ENCODE measurements at regions not wholly inside any gene's neighbourhood (a gene's known extent, or its start where the extent isn't known, plus 50 kb on each side); places are given as distances from the start of the nearest gene placed in this dataset.

- no peaks in the 10 kb centered on the region for H3K36me3 ChIP-seq (ENCODE audit: low read depth)
- H3K4me3 ChIP-seq = no peak overlapping the region
- H3K9me3 ChIP-seq = peaks cover 2% of the 10 kb centered on the region
- ATAC-seq (no peak), DNase-seq (no peak)
- intact Hi-C loops (cut with DNase I, micrococcal nuclease) = no loop called here
- no peaks in the 10 kb centered on the region for H3K4me1 ChIP-seq (ENCODE audit: low read depth)
- TF ChIP-seq CTCF (IDR thresholded peaks at IDR 0.05) = no peak
These were observed 91.6 kb upstream of the CHODL start for GRCh38 chr21:18153063-18153462.

- intact Hi-C loops (cut with DNase I, micrococcal nuclease) = no loop called here
- no peak overlapping the region for H3K4me3 ChIP-seq
- ATAC-seq (no peak), DNase-seq (no peak)
- H3K4me1 ChIP-seq (ENCODE audit: low read depth) = no peaks in the 10 kb centered on the region
- peaks cover 2% of the 10 kb centered on the region for H3K9me3 ChIP-seq
- H3K36me3 ChIP-seq (ENCODE audit: low read depth) = no peaks in the 10 kb centered on the region
- no peak for TF ChIP-seq CTCF (IDR thresholded peaks at IDR 0.05)
These were observed 92.3 kb upstream of the CHODL start for GRCh38 chr21:18152371-18152770.

DNA sequence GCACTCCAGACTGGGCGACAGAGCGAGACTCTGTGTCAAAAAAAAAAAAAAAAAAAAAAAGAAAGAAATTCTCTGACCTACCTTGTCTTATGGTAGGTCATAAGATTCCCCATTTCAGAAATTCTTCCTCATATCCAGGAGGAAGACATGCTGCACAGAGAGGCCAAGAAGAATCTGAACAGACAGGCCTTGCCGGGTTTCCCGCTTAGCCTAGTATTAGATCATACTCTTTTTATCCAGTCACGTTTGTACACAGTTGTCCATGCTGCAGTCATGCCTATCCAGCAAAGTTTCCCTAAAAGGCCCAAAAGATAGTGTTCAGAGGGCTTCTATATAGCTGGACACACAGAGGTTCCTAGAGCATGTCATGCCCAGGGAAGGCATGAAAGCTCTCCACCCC is 93.6 kb upstream of the CHODL start:
- DNase-seq = no peak
- Histone ChIP-seq H3K4me3 (no peak overlapping the region), H3K36me3 (ENCODE audit: low read depth) (no peaks in the 10 kb centered on the region), H3K9me3 (peaks cover 2% of the 10 kb centered on the region), H3K4me1 (ENCODE audit: low read depth) (no peaks in the 10 kb centered on the region)
- TF ChIP-seq CTCF (IDR thresholded peaks at IDR 0.05) = no peak
- no peak for ATAC-seq
- intact Hi-C loops (cut with DNase I, micrococcal nuclease) = no loop called here

- peaks cover 7% of the 10 kb centered on the region for H3K9me3 ChIP-seq
- ATAC-seq (no peak), DNase-seq (no peak)
- no peak for TF ChIP-seq CTCF (IDR thresholded peaks at IDR 0.05)
- H3K36me3 ChIP-seq (ENCODE audit: low read depth) = no peaks in the 10 kb centered on the region
- H3K4me3 ChIP-seq = no peak overlapping the region
- intact Hi-C loops (cut with DNase I, micrococcal nuclease) = no loop called here
- no peaks in the 10 kb centered on the region for H3K4me1 ChIP-seq (ENCODE audit: low read depth)
These were observed 96.2 kb upstream of the CHODL start for GRCh38 chr21:18148401-18148800.

DNA sequence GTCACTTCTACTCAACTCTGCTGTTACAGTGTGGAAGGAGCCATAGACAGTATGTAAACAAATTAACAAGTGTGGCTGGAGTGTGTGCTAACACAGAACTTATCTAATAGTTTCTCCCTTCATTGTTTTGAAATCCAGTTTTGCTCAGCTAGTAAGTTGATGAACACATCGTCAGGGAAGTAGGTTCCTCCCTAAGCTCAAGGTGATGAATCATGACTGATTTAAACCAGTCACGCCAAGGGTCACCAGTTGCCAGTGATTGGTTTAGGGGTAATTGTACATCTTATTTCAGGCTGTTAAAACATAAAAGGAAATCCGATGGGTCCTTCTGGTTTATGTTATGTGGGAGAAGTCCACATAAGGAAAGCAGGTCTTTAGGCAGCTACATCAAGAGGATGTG is 97.0 kb upstream of the CHODL start:
- Histone ChIP-seq H3K4me3 (no peak overlapping the region), H3K36me3 (ENCODE audit: low read depth) (no peaks in the 10 kb centered on the region), H3K4me1 (ENCODE audit: low read depth) (no peaks in the 10 kb centered on the region), H3K9me3 (peaks cover 7% of the 10 kb centered on the region)
- TF ChIP-seq CTCF (IDR thresholded peaks at IDR 0.05) = no peak
- intact Hi-C loops (cut with DNase I, micrococcal nuclease) = no loop called here
- DNase-seq (no peak), ATAC-seq (no peak)

GRCh38 chr21:18146820-18147219 is 97.8 kb upstream of the CHODL start:
- DNase-seq (no peak), ATAC-seq (no peak)
- Histone ChIP-seq H3K4me1 (ENCODE audit: low read depth) (no peaks in the 10 kb centered on the region), H3K4me3 (no peak overlapping the region), H3K9me3 (peaks cover 7% of the 10 kb centered on the region), H3K36me3 (ENCODE audit: low read depth) (no peaks in the 10 kb centered on the region)
- intact Hi-C loops (cut with DNase I, micrococcal nuclease) = no loop called here
- no peak for TF ChIP-seq CTCF (IDR thresholded peaks at IDR 0.05)
